Central memory CD4-positive, alpha-beta T cell (primary cell): ENCODE measurements at regions not wholly inside any gene's neighbourhood (a gene's known extent, or its start where the extent isn't known, plus 50 kb on each side); places are given as distances from the start of the nearest gene placed in this dataset.
"Not testable (repeated sequence)": the region's sequence is repeated elsewhere in the genome, so short reads cannot be mapped to it uniquely, and the experiment has no call there.

ENCODE experiments used
- DNase-seq: peaks from one replicate; pipeline ENCODE4 v3.0.0; 2022

- DNase-seq = no peak
These were observed 79.1 kb upstream of the MEF2A start for GRCh38 chr15:99486371-99487336.

- no peak for DNase-seq
These were observed 78.5 kb upstream of the MEF2A start for GRCh38 chr15:99487337-99487730.

GRCh38 chr15:99492275-99492674 is 73.5 kb upstream of the MEF2A start:
- no peak for DNase-seq

- DNase-seq = no peak
These were observed 73.1 kb upstream of the MEF2A start for GRCh38 chr15:99492716-99493115.

GRCh38 chr15:99493461-99493860 is 72.3 kb upstream of the MEF2A start:
- no peak for DNase-seq

- DNase-seq = not testable (repeated sequence)
These were observed 71.1 kb upstream of the MEF2A start for GRCh38 chr15:99494536-99495233.

GRCh38 chr15:99495430-99496301 is 70.1 kb upstream of the MEF2A start:
- no peak for DNase-seq

GRCh38 chr15:99496302-99496629 is 69.5 kb upstream of the MEF2A start:
- no peak for DNase-seq

- DNase-seq = no peak
These were observed 63.6 kb upstream of the MEF2A start for GRCh38 chr15:99502182-99502581.

- DNase-seq = no peak
These were observed 63.1 kb upstream of the MEF2A start for GRCh38 chr15:99502661-99503060.

- no peak for DNase-seq
These were observed 62.4 kb upstream of the MEF2A start for GRCh38 chr15:99503411-99503810.

GRCh38 chr15:99504071-99504822 is 61.5 kb upstream of the MEF2A start:
- no peak for DNase-seq

- no peak for DNase-seq
These were observed 60.8 kb upstream of the MEF2A start for GRCh38 chr15:99504823-99505551.

GRCh38 chr15:99506399-99506798 is 59.4 kb upstream of the MEF2A start:
- DNase-seq = no peak

- DNase-seq = no peak
These were observed 58.7 kb upstream of the MEF2A start for GRCh38 chr15:99507016-99507503.

- DNase-seq = no peak
These were observed 58.1 kb upstream of the MEF2A start for GRCh38 chr15:99507504-99508310.

GRCh38 chr15:99508311-99508645 is 57.5 kb upstream of the MEF2A start:
- no peak for DNase-seq

GRCh38 chr15:99508852-99509251 is 56.9 kb upstream of the MEF2A start:
- DNase-seq = no peak

- no peak for DNase-seq
These were observed 55.9 kb upstream of the MEF2A start for GRCh38 chr15:99509686-99510461.

- no peak for DNase-seq
These were observed 54.3 kb upstream of the MEF2A start for GRCh38 chr15:99511531-99511865.
